ENCODE measurements at regions not wholly inside any gene's neighbourhood (a gene's known extent, or its start where the extent isn't known, plus 50 kb on each side); places are given as distances from the start of the nearest gene placed in this dataset.

DNA sequence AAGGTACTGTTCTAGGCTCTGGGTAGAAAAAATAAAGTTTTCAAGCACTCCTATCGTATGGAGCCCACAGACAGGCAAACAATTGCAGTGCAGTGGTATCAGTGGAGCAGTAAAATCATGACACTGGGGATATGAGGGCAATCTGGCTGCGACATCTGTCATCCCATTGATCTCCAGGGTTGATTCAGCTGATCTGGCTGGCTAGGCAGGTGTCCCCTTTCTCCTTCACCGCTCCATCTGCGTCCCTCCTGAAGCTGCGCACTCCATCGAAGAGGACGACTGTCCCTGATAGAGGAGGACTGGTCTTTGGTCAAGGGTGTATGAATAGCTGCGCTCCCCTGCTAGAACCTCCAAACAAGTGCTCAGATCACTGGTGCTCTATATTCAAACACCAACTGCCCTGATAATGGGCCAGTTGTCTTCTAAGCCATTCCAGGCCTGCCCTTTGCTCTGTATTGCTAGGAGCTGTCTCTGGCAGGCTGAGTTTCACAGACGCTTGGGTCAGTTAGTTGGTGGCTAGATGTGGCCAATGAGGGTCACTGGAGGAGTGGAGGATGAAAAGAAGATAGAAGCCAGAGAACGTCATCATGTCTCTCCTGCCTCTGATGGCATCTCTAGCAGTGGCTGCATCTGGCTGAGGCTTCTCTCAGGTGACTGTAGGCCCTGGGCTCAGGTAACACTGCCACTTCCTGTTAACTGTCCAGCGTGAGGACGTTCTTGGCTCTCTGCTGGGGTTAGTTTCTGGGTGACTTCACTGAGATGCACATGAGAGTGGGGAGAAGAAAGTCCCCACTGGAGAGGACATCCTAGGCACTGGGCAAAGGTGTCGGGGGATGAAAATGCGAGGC is 205.0 kb upstream of the FOXN3 start:
- TF ChIP-seq MTA3 (IDR thresholded peaks at IDR 0.05; ENCODE audit: borderline replicate concordance, low read length) (no peak), NFXL1 (IDR thresholded peaks at IDR 0.05; ENCODE audit: borderline replicate concordance) (no peak), FOXK2 (IDR thresholded peaks at IDR 0.05) (no peak), ESRRA (IDR thresholded peaks at IDR 0.05; ENCODE audit: low read length) (no peak), EZH2 (IDR thresholded peaks at IDR 0.05; ENCODE audit: borderline replicate concordance, control insufficient read depth, low read depth, low read length) (no peak), POLR2AphosphoS5 (IDR thresholded peaks at IDR 0.05; ENCODE audit: low read length) (no peak)
- TF ChIP-seq, protein P1, sequence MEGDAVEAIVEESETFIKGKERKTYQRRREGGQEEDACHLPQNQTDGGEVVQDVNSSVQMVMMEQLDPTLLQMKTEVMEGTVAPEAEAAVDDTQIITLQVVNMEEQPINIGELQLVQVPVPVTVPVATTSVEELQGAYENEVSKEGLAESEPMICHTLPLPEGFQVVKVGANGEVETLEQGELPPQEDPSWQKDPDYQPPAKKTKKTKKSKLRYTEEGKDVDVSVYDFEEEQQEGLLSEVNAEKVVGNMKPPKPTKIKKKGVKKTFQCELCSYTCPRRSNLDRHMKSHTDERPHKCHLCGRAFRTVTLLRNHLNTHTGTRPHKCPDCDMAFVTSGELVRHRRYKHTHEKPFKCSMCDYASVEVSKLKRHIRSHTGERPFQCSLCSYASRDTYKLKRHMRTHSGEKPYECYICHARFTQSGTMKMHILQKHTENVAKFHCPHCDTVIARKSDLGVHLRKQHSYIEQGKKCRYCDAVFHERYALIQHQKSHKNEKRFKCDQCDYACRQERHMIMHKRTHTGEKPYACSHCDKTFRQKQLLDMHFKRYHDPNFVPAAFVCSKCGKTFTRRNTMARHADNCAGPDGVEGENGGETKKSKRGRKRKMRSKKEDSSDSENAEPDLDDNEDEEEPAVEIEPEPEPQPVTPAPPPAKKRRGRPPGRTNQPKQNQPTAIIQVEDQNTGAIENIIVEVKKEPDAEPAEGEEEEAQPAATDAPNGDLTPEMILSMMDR (IDR thresholded peaks at IDR 0.05 in 2 of 3, conservative IDR thresholded peaks at IDR 0.05 in 1 of 3; ENCODE audit: control insufficient read depth in 2 of 3, extremely low read depth in 1 of 3, insufficient read depth in 1 of 3, low read depth in 3 of 3, low read length in 3 of 3): no peak
- TF ChIP-seq, protein P2, sequence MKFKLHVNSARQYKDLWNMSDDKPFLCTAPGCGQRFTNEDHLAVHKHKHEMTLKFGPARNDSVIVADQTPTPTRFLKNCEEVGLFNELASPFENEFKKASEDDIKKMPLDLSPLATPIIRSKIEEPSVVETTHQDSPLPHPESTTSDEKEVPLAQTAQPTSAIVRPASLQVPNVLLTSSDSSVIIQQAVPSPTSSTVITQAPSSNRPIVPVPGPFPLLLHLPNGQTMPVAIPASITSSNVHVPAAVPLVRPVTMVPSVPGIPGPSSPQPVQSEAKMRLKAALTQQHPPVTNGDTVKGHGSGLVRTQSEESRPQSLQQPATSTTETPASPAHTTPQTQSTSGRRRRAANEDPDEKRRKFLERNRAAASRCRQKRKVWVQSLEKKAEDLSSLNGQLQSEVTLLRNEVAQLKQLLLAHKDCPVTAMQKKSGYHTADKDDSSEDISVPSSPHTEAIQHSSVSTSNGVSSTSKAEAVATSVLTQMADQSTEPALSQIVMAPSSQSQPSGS (IDR thresholded peaks at IDR 0.05; ENCODE audit: low read length): no peak
- TF ChIP-seq, protein P3, sequence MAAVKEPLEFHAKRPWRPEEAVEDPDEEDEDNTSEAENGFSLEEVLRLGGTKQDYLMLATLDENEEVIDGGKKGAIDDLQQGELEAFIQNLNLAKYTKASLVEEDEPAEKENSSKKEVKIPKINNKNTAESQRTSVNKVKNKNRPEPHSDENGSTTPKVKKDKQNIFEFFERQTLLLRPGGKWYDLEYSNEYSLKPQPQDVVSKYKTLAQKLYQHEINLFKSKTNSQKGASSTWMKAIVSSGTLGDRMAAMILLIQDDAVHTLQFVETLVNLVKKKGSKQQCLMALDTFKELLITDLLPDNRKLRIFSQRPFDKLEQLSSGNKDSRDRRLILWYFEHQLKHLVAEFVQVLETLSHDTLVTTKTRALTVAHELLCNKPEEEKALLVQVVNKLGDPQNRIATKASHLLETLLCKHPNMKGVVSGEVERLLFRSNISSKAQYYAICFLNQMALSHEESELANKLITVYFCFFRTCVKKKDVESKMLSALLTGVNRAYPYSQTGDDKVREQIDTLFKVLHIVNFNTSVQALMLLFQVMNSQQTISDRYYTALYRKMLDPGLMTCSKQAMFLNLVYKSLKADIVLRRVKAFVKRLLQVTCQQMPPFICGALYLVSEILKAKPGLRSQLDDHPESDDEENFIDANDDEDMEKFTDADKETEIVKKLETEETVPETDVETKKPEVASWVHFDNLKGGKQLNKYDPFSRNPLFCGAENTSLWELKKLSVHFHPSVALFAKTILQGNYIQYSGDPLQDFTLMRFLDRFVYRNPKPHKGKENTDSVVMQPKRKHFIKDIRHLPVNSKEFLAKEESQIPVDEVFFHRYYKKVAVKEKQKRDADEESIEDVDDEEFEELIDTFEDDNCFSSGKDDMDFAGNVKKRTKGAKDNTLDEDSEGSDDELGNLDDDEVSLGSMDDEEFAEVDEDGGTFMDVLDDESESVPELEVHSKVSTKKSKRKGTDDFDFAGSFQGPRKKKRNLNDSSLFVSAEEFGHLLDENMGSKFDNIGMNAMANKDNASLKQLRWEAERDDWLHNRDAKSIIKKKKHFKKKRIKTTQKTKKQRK (IDR thresholded peaks at IDR 0.05; ENCODE audit: low read depth, low read length): no peak
- TF ChIP-seq, protein P4, sequence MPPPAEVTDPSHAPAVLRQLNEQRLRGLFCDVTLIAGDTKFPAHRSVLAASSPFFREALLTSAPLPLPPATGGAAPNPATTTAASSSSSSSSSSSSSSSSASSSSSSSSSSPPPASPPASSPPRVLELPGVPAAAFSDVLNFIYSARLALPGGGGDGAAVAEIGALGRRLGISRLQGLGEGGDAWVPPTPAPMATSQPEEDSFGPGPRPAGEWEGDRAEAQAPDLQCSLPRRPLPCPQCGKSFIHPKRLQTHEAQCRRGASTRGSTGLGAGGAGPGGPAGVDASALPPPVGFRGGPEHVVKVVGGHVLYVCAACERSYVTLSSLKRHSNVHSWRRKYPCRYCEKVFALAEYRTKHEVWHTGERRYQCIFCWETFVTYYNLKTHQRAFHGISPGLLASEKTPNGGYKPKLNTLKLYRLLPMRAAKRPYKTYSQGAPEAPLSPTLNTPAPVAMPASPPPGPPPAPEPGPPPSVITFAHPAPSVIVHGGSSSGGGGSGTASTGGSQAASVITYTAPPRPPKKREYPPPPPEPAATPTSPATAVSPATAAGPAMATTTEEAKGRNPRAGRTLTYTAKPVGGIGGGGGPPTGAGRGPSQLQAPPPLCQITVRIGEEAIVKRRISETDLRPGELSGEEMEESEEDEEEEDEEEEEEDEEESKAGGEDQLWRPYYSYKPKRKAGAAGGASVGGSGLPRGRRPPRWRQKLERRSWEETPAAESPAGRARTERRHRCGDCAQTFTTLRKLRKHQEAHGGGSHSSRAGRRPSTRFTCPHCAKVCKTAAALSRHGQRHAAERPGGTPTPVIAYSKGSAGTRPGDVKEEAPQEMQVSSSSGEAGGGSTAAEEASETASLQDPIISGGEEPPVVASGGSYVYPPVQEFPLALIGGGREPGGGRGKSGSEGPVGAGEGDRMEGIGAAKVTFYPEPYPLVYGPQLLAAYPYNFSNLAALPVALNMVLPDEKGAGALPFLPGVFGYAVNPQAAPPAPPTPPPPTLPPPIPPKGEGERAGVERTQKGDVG (CRISPR knock-in tag; IDR thresholded peaks at IDR 0.05): no peak

Measured in GM12878 (cell line).